SJSA1 (cell line): ENCODE measurements at regions not wholly inside any gene's neighbourhood (a gene's known extent, or its start where the extent isn't known, plus 50 kb on each side); places are given as distances from the start of the nearest gene placed in this dataset.

Experiments used
- DNase-seq, 2 experiments: peaks; one replicate each; pipeline ENCODE4 v3.0.0-alpha.2; 2015 to 2020; ENCODE audit warnings: low spot score in 2 of 2, low read depth in 1 of 2
- H3K27ac ChIP-seq: fragments of 250-450 bp; sonication (Bioruptor Pico); 2 replicates; pipeline ENCODE4 v1.5.1; 2020; ENCODE audit warnings: mild to moderate bottlenecking, moderate library complexity
- H3K27me3 ChIP-seq: fragments of 250-450 bp; sonication (Bioruptor Pico); replicated peaks from 2 replicates; pipeline ENCODE4 v1.5.1; 2020; ENCODE audit warnings: mild to moderate bottlenecking, moderate library complexity
- H3K36me3 ChIP-seq: fragments of 250-450 bp; sonication (Bioruptor Pico); 2 replicates; pipeline ENCODE4 v1.5.1; 2020; ENCODE audit warnings: mild to moderate bottlenecking
- H3K4me1 ChIP-seq: fragments of 250-450 bp; sonication (Bioruptor Pico); replicated peaks from 2 replicates; pipeline ENCODE4 v1.6.1; 2021; ENCODE audit warnings: mild to moderate bottlenecking
- H3K4me3 ChIP-seq: fragments of 250-450 bp; sonication (Bioruptor Pico); 2 replicates; pipeline ENCODE4 v1.5.1; 2020; ENCODE audit warnings: mild to moderate bottlenecking
- H3K9me3 ChIP-seq: fragments of 250-450 bp; sonication (Bioruptor Pico); replicated peaks from 2 replicates; pipeline ENCODE4 v1.5.1; 2020; ENCODE audit warnings: mild to moderate bottlenecking

DNA sequence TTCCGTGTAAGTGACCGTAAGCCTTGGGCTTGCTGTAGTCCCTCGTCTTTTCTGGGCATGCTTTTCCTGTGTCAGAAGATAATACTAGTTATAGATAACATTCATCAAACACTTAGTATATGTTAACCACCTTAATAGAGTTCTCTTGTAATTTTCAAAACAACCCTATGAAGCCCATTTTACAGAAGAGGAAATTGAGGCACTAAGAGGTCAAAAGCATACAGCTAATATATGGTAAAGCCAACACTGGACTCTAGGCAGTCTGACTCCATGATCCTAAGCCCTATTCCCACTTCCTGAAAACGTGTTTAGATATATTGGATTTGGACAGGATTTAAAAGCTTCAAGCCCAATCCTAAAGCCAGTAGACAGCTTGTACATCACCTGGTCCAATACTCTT lies 153.8 kb downstream of the CEP120 start:
- Histone ChIP-seq H3K36me3 (no peaks in the 10 kb centered on the region), H3K27me3 (no peaks in the 10 kb centered on the region), H3K4me3 (no peak overlapping the region), H3K27ac (no peak overlapping the region), H3K9me3 (0 out of 2 replicates have a peak, but pooled peaks cover 2% of the 10 kb centered on the region), H3K4me1 (no peaks in the 10 kb centered on the region)
- no peak for DNase-seq

DNA sequence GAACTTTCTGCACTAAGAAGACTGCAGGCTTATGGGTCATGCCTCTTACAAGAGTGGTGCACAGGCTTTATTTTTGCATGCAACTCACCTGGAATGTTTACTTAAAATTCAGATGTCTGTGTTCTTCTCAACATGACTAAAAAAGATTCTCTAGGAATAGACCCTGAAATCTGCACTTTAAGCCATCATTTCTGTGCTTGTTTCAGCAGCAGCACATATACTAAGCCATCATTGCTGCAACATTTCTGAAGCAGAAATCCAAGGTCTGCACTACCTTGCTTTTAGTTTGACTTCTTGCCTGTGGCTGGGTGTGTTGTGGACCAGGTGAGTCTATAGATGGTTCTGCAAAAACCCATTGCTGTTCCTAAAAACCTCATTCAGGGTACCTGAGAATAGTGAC lies 156.8 kb downstream of the CEP120 start:
- no peak overlapping the region for H3K4me3 ChIP-seq
- H3K9me3 ChIP-seq, result 0 out of 2 replicates have a peak, but pooled peaks cover 2% of the 10 kb centered on the region
- no peaks in the 10 kb centered on the region for H3K36me3 ChIP-seq
- no peak for DNase-seq
- no peak overlapping the region for H3K27ac ChIP-seq
- H3K4me1 ChIP-seq, result no peaks in the 10 kb centered on the region
- no peaks in the 10 kb centered on the region for H3K27me3 ChIP-seq

DNA sequence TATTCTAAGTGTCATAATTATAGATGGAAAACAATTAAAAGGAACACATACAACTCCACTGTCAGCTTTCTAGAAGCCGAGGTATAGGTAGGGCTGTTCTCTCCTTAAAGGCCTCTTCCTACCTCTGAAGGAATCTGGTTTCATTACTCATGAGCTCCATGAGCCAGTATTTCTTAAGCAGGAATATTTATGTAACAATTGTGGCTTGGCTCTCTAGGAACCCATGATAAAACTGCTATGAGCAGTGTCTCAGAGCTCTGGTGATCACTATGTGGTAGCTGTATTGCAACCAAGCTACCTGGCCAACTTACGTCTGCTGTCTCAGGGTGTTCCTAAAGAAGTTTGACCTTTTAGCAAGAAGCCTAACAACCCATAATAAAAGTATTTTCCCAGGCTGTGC lies 157.7 kb downstream of the CEP120 start:
- no peaks in the 10 kb centered on the region for H3K9me3 ChIP-seq
- no peak overlapping the region for H3K27ac ChIP-seq
- no peaks in the 10 kb centered on the region for H3K36me3 ChIP-seq
- no peak overlapping the region for H3K4me3 ChIP-seq
- no peaks in the 10 kb centered on the region for H3K27me3 ChIP-seq
- H3K4me1 ChIP-seq, result no peaks in the 10 kb centered on the region
- DNase-seq, result no peak

DNA sequence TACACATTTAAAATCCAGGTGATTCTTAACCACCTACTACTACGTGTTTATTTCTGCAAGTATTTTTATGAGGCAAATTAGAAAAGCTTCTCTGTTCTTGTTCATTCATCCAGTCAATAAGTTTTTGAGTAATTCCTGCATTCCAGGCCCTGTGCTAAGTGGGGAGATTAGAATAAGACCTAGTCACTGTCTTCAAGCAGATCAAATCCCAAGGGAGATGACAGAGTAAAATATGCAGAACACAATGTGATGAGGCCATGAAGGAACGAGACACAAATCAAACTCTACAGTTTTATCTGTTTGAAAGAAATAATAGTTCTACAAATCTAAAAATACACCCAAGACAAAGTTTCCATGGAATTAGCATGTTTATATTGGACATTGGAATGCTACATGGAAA lies 158.8 kb downstream of the CEP120 start:
- Histone ChIP-seq H3K4me1 (no peaks in the 10 kb centered on the region), H3K4me3 (no peak overlapping the region), H3K9me3 (no peaks in the 10 kb centered on the region), H3K27me3 (no peaks in the 10 kb centered on the region), H3K36me3 (no peaks in the 10 kb centered on the region), H3K27ac (no peak overlapping the region)
- DNase-seq, result no peak

DNA sequence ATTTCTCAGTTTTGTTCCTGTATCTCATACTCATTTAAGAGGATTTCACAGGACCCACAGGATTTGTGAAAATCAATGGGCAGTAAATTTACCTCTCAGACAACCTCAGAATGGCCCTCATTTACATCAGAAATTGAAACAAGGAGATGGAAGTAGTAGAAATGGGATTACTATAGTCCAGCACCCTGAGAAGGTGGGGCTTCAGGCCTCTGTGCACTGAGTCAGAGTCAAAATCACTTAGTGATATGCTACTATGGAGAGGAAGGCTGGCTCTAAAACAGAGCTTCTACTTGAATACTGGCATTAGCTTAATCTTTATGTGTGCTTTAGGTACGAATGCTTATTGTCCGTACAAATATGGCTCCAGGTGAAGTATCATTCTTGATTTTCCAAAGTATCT lies 159.3 kb downstream of the CEP120 start:
- H3K9me3 ChIP-seq, result no peaks in the 10 kb centered on the region
- DNase-seq, result no peak
- no peaks in the 10 kb centered on the region for H3K27me3 ChIP-seq
- H3K27ac ChIP-seq, result no peak overlapping the region
- no peak overlapping the region for H3K4me3 ChIP-seq
- no peaks in the 10 kb centered on the region for H3K4me1 ChIP-seq
- H3K36me3 ChIP-seq, result no peaks in the 10 kb centered on the region

DNA sequence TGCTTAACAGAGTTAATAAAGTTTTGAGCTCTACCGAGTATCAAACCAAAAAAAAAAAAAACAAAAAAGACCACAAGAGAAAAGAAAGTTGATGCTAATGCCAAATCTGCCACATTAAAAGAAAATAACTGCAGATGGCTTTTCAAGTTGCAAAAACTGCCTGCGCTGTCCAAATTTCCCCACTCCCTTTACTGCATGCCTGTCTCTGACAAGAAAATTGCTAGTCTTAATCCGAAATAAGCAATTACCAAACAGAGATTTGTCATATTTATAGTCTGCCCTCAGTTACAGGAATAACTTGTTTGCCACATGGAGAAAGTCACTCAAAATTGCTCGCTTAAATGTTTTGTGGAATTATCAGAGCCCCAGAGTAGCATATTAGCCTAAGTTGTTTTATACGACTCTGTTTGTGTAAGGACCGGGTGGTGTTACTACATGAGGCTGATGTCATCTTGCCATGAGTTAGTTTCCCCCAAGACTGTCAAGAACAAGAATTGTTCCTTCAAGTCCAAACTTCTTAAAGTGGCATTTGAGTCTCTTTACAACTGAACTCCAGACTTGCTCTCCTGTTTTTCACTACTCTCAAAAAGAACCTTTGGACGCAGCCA lies 160.9 kb downstream of the CEP120 start:
- H3K4me1 ChIP-seq, result no peaks in the 10 kb centered on the region

DNA sequence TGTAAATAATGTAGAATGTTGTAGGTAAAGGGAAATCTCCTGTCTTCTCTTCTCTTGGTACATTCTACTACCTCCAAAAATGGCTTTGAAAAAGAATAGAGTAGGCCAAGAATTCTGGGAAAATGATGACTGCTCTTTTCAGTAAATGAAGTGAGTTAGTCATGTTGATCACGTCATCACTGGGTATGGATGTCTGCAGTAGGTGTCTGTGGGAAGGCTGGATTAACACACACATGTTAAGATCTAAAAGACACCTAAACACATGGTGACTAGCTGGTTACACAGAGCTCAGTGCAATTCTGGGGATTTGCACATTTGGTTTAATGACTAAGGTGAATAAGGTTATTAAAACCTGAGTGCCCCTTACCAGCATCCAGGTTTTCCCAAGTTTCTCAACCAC lies 161.5 kb downstream of the CEP120 start:
- no peaks in the 10 kb centered on the region for H3K36me3 ChIP-seq
- DNase-seq, result no peak
- no peak overlapping the region for H3K27ac ChIP-seq
- H3K4me3 ChIP-seq, result no peak overlapping the region
- no peaks in the 10 kb centered on the region for H3K4me1 ChIP-seq
- no peaks in the 10 kb centered on the region for H3K27me3 ChIP-seq
- no peaks in the 10 kb centered on the region; the same call in 1 of the 2 replicates for H3K9me3 ChIP-seq

More for the DNA sequence above, 160.9 kb downstream of the CEP120 start:
- Histone ChIP-seq H3K36me3 (no peaks in the 10 kb centered on the region), H3K4me3 (no peak overlapping the region), H3K27ac (no peak overlapping the region), H3K27me3 (no peaks in the 10 kb centered on the region), H3K9me3 (no peaks in the 10 kb centered on the region; the same call in 1 of the 2 replicates)
- no peak for DNase-seq

DNA sequence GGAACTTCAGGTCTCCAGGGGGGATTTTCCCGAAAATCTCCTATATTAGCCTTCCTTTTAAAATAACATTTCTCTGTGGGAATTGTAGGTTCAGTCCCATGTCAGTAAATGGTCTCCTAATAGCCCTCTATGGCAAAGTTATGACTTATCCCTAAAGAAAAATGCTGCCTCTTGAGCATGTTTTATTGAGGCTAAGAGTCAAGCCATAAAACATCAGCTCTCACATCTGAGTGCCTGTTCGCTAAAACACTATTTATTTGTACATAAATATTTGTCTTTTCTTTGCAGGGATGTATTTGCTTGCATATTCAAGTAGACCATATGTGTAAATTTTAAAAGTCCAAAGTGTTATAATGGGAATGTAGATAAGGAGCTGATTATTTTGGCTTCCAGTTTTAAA lies 160.4 kb downstream of the PRDM6 start:
- Histone ChIP-seq H3K4me3 (no peak overlapping the region), H3K36me3 (no peaks in the 10 kb centered on the region), H3K9me3 (no peaks in the 10 kb centered on the region; the same call in 1 of the 2 replicates), H3K27ac (no peak overlapping the region), H3K27me3 (no peaks in the 10 kb centered on the region), H3K4me1 (no peaks in the 10 kb centered on the region)
- DNase-seq, result no peak

DNA sequence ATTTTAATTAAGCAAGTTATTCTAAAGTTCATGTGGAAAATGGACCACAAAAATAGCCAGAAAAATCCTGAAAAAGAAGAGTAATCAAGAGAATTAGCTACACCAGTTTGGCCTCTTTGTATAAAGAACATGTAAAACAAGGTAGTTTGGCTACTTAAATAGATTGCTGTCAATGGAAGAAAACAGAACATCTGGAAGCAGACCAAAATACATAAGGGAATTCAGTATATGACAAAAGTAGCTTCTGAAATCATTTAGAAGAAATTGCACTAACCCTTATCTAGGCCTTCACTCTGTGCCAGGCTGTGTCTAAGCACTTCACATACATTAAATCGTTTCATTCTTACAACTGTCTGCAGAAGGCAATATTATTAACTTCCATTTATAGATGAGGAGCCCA lies 156.6 kb downstream of the PRDM6 start:
- no peak overlapping the region for H3K27ac ChIP-seq
- no peak overlapping the region for H3K4me3 ChIP-seq
- no peaks in the 10 kb centered on the region for H3K27me3 ChIP-seq
- no peak for DNase-seq
- no peaks in the 10 kb centered on the region for H3K36me3 ChIP-seq
- no peaks in the 10 kb centered on the region; the same call in 1 of the 2 replicates for H3K9me3 ChIP-seq
- H3K4me1 ChIP-seq, result no peaks in the 10 kb centered on the region

DNA sequence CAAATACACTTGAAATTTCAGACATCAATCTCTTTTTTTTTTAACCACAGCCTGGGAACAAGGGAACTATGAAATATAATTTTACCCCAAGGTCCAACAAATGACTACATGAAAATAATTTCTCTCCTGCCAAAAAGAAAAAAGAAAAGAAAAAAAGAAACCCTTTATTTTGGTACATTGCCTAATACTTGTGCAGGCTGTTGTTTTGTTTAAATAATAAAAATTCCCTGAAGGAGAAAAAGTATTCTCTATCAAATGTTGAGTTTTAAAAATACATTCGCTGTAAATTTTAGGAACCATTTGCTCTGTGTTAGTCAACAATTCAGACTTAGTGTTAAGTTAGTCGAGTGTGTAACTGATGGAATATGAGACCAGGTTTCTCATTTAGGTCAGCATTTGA lies 155.4 kb downstream of the PRDM6 start:
- Histone ChIP-seq H3K27ac (no peak overlapping the region), H3K4me1 (no peaks in the 10 kb centered on the region), H3K36me3 (no peaks in the 10 kb centered on the region), H3K4me3 (no peak overlapping the region), H3K9me3 (no peaks in the 10 kb centered on the region; the same call in 1 of the 2 replicates), H3K27me3 (no peaks in the 10 kb centered on the region)
- no peak for DNase-seq
